IMR-90 (cell line): ENCODE measurements at regions not wholly inside any gene's neighbourhood (a gene's known extent, or its start where the extent isn't known, plus 50 kb on each side); places are given as distances from the start of the nearest gene placed in this dataset.

Experiments
- ATAC-seq: fragments of 200-7000 bp; cut with Tn5 transposase; 2 replicates; pipeline ENCODE4 v1.9.1; 2020; ENCODE audit warnings: low read depth, mild to moderate bottlenecking, moderate library complexity
- BruUV-seq: library from RNA; stranded (reverse); fragments of 400-500 nt; replicated peaks from 2 replicates; lab custom pipeline; 2021; lab: Mats Ljungman, UMichigan
- CTCF ChIA-PET: fragments of 300-600 bp; formaldehyde crosslinking; extraction: SDS; loops from one replicate; lab custom pipeline; 2021; ENCODE audit warnings: antibody characterized with exemption; lab: Yijun Ruan, JAX
- POLR2A ChIA-PET: fragments of 300-600 bp; sonication (Branson Sonifier 250); formaldehyde crosslinking; loops from one replicate; lab custom pipeline; 2022; ENCODE audit warnings: antibody characterized with exemption; ENCODE audit not compliant: unreplicated experiment; lab: Charles Lee
- DNase-seq: peaks from one replicate; pipeline ENCODE4 v3.0.0; 2013
- H2AFZ ChIP-seq: replicated peaks from 2 replicates; pipeline ENCODE3; 2013; ENCODE audit warnings: low read length, mild to moderate bottlenecking; ENCODE audit not compliant: poor library complexity
- H2AK5ac ChIP-seq: 2 replicates; pipeline ENCODE4 v1.6.1; 2013; ENCODE audit warnings: low read depth, low read length, inconsistent platforms
- H2AK9ac ChIP-seq: replicated peaks from 2 replicates; pipeline ENCODE3; 2013; ENCODE audit warnings: mild to moderate bottlenecking, low read depth, low read length, moderate library complexity; ENCODE audit not compliant: poor library complexity
- H2BK120ac ChIP-seq: 2 replicates; pipeline ENCODE4 v1.6.1; 2013; ENCODE audit warnings: low read depth, low read length, inconsistent platforms
- H2BK15ac ChIP-seq: 3 replicates; pipeline ENCODE4 v1.6.1; 2013; ENCODE audit warnings: low read depth, low read length, inconsistent platforms
- H2BK20ac ChIP-seq: 2 replicates; pipeline ENCODE4 v1.6.1; 2013; ENCODE audit warnings: low read depth, mild to moderate bottlenecking, inconsistent platforms, low read length, moderate library complexity
- H2BK5ac ChIP-seq: 2 replicates; pipeline ENCODE4 v1.6.1; 2013; ENCODE audit warnings: mild to moderate bottlenecking, low read depth, low read length, inconsistent platforms; ENCODE audit not compliant: poor library complexity, severe bottlenecking
- H3K14ac ChIP-seq: replicated peaks from 2 replicates; pipeline ENCODE4 v1.6.1; 2013; ENCODE audit warnings: low read depth, low read length, inconsistent platforms
- H3K18ac ChIP-seq: 2 replicates; pipeline ENCODE4 v1.6.1; 2013; ENCODE audit warnings: low read depth, low read length, control low read depth
- H3K23ac ChIP-seq: 2 replicates; pipeline ENCODE4 v1.6.1; 2013; ENCODE audit warnings: low read depth, low read length, inconsistent platforms
- H3K27ac ChIP-seq: 2 replicates; pipeline ENCODE4 v1.5.1; 2013; ENCODE audit warnings: mild to moderate bottlenecking, control low read depth, low read length; ENCODE audit not compliant: insufficient read depth
- H3K27me3 ChIP-seq: 2 replicates; pipeline ENCODE4 v1.6.1; 2013; ENCODE audit warnings: low read length; ENCODE audit not compliant: control insufficient read depth, insufficient read depth
- H3K36me3 ChIP-seq: 2 replicates; pipeline ENCODE4 v1.6.1; 2013; ENCODE audit warnings: low read length, mixed read lengths; ENCODE audit not compliant: control insufficient read depth, insufficient read depth
- H3K4ac ChIP-seq: 2 replicates; pipeline ENCODE4 v1.6.1; 2013; ENCODE audit warnings: low read depth, low read length, inconsistent platforms
- H3K4me1 ChIP-seq: 2 replicates; pipeline ENCODE4 v1.6.1; 2013; ENCODE audit warnings: low read length, mixed read lengths; ENCODE audit not compliant: control insufficient read depth, insufficient read depth
- H3K4me2 ChIP-seq: 2 replicates; pipeline ENCODE4 v1.6.1; 2013; ENCODE audit warnings: low read depth, mild to moderate bottlenecking, control low read depth, low read length, moderate library complexity
- H3K4me3 ChIP-seq: 2 replicates; pipeline ENCODE4 v1.5.1; 2013; ENCODE audit warnings: low read depth, mild to moderate bottlenecking, control low read depth, low read length, moderate library complexity; ENCODE audit not compliant: insufficient read depth
- H3K56ac ChIP-seq: 2 replicates; pipeline ENCODE4 v1.6.1; 2013; ENCODE audit warnings: low read length, inconsistent platforms; ENCODE audit not compliant: insufficient read depth; ENCODE audit errors: extremely low read depth
- H3K79me1 ChIP-seq, 2 experiments: 2 replicates each; pipeline ENCODE4 v1.6.1; 2013; ENCODE audit warnings: low read length in 2 of 2, inconsistent platforms in 1 of 2, low read depth in 1 of 2
- H3K9ac ChIP-seq: 2 replicates; pipeline ENCODE4 v1.6.1; 2013; ENCODE audit warnings: low read depth, low read length, control low read depth
- H3K9me1 ChIP-seq: 2 replicates; pipeline ENCODE4 v1.6.1; 2013; ENCODE audit warnings: low read length, inconsistent platforms; ENCODE audit not compliant: insufficient read depth
- H3K9me3 ChIP-seq: 2 replicates; pipeline ENCODE4 v1.6.1; 2013; ENCODE audit warnings: low read length; ENCODE audit not compliant: control insufficient read depth, insufficient read depth
- H4K20me1 ChIP-seq: 2 replicates; pipeline ENCODE4 v1.6.1; 2013; ENCODE audit warnings: low read length, inconsistent platforms; ENCODE audit not compliant: insufficient read depth
- H4K5ac ChIP-seq: 2 replicates; pipeline ENCODE4 v1.6.1; 2013; ENCODE audit warnings: mild to moderate bottlenecking, low read depth, low read length, control low read depth
- H4K8ac ChIP-seq, 2 experiments: 2 replicates each; pipeline ENCODE4 v1.6.1; 2013; ENCODE audit warnings: low read depth in 2 of 2, low read length in 2 of 2, control low read depth in 1 of 2, inconsistent platforms in 1 of 2
- H4K91ac ChIP-seq: 2 replicates; pipeline ENCODE4 v1.6.1; 2013; ENCODE audit warnings: low read depth, low read length, inconsistent platforms; ENCODE audit not compliant: insufficient read depth
- BHLHE40 ChIP-seq: fragments of 150-350 bp; IDR thresholded peaks from 2 replicates; pipeline ENCODE4 v1.6.1; 2016; ENCODE audit warnings: mild to moderate bottlenecking, low read depth, low read length
- CHD1 ChIP-seq: IDR thresholded peaks from 2 replicates; pipeline ENCODE4 v1.6.1; 2012; ENCODE audit warnings: low read depth, low read length, improper control_type of control experiment
- CTCF ChIP-seq: conservative IDR thresholded peaks from 2 replicates; pipeline ENCODE4 v1.5.1; 2012; ENCODE audit warnings: mild to moderate bottlenecking, low read depth, low read length, improper control_type of control experiment
- ELK1 ChIP-seq: fragments of 150-350 bp; IDR thresholded peaks from 2 replicates; pipeline ENCODE4 v1.6.1; 2016; ENCODE audit warnings: low read depth, mild to moderate bottlenecking, low read length, moderate library complexity, borderline replicate concordance
- MAFK ChIP-seq: IDR thresholded peaks from 2 replicates; pipeline ENCODE4 v1.6.1; 2012; ENCODE audit warnings: low read depth, low read length, improper control_type of control experiment
- MAZ ChIP-seq: IDR thresholded peaks from 2 replicates; pipeline ENCODE4 v1.6.1; 2012; ENCODE audit warnings: low read depth, mild to moderate bottlenecking, low read length, improper control_type of control experiment, moderate library complexity, borderline replicate concordance
- MXI1 ChIP-seq: IDR thresholded peaks from 2 replicates; pipeline ENCODE4 v1.6.1; 2012; ENCODE audit warnings: low read depth, mild to moderate bottlenecking, low read length, moderate library complexity, borderline replicate concordance
- NFE2L2 ChIP-seq: fragments of 150-350 bp; IDR thresholded peaks from 2 replicates; pipeline ENCODE4 v1.6.1; 2016; ENCODE audit warnings: low read depth, mild to moderate bottlenecking, low read length
- POLR2A ChIP-seq: IDR thresholded peaks from 2 replicates; pipeline ENCODE4 v1.6.1; 2012; ENCODE audit warnings: mild to moderate bottlenecking, low read depth, low read length
- RAD21 ChIP-seq: IDR thresholded peaks from 2 replicates; pipeline ENCODE4 v1.6.1; 2012; ENCODE audit warnings: low read length, improper control_type of control experiment
- RCOR1 ChIP-seq: IDR thresholded peaks from 2 replicates; pipeline ENCODE4 v1.6.1; 2012; ENCODE audit warnings: mild to moderate bottlenecking, low read length, improper control_type of control experiment; ENCODE audit not compliant: insufficient replicate concordance
- SMC3 ChIP-seq: fragments of 150-350 bp; IDR thresholded peaks from 2 replicates; pipeline ENCODE4 v1.6.1; 2016; ENCODE audit warnings: low read depth, mild to moderate bottlenecking, antibody characterized with exemption, low read length, moderate library complexity
- WGBS, 2 experiments: methylation state at CpG; one replicate each; pipeline versions ENCODE4 v1.1.5 to v1.1.7; 2013; ENCODE audit warnings: missing lambda C conversion rate in 2 of 2; ENCODE audit not compliant: insufficient read length in 1 of 2; ENCODE audit errors: extremely low coverage in 2 of 2; 5-methylcytosine and 5-hydroxymethylcytosine counted together
- dilution Hi-C: fragments of 300-500 bp; cut with HindIII; formaldehyde crosslinking; loops from one replicate; pipeline ENCODE4 v1.14.3; 2018; ENCODE audit warnings: low sequenced_read_pairs; ENCODE audit not compliant: unreplicated experiment
- in situ Hi-C: fragments of 300-500 bp; cut with MboI; formaldehyde crosslinking; loops from 3 replicates; pipeline ENCODE4 v1.14.3; 2019; ENCODE audit warnings: low sequenced_read_pairs, inconsistent platforms, mixed read lengths
- intact Hi-C: fragments of 100-400 bp; cut with micrococcal nuclease; formaldehyde crosslinking; loops from 2 replicates; pipeline ENCODE4 v1.10.0; 2022

GRCh38 chr9:21686738-21687137 is 115.7 kb upstream of the MTAP start:
- Histone ChIP-seq H2AFZ (no peak overlapping the region), H3K4ac (no peak overlapping the region), H2BK120ac (peak overlapping the region; percentile 85; the same call in 1 of the 2 replicates), H3K9me3 (no peaks in the 10 kb centered on the region), H3K4me2 (peak overlapping the region; percentile 41; the same call in 1 of the 2 replicates), H4K91ac (no peak overlapping the region), H2BK20ac (no peak overlapping the region), H3K36me3 (no peaks in the 10 kb centered on the region), H3K9me1 (peaks cover 20% of the 10 kb centered on the region), H3K18ac (no peak overlapping the region), H4K8ac (no peak overlapping the region), H3K23ac (no peak overlapping the region), H2BK5ac (peak overlapping the region; percentile 26), H3K4me3 (no peak overlapping the region), H3K14ac (no peak overlapping the region), H3K79me1 (peaks cover 3 to 14% of the 10 kb centered on the region in 2 experiments; a peak in 2 of 4 replicates), H3K27me3 (no peaks in the 10 kb centered on the region), H3K4me1 (peaks cover 31% of the 10 kb centered on the region), H3K56ac (no peak overlapping the region), H2BK15ac (no peak overlapping the region; the same call in 2 of the 3 replicates), H3K9ac (no peak overlapping the region), H4K20me1 (no peaks in the 10 kb centered on the region), H3K27ac (no peak overlapping the region), H4K5ac (no peak overlapping the region), H2AK9ac (no peak overlapping the region), H2AK5ac (no peak overlapping the region)
- WGBS, 2 experiments, result no CpG with 5 or more reads among the region's 2 CpGs
- in situ Hi-C loops (loop anchor here (5.0 to 25.0 kb wide), 2 partner anchors 101 to 129 kb away; no protein-coding TSS in a partner anchor), dilution Hi-C loops (no loop called here), intact Hi-C loops (loop anchor here (5.0 kb wide), 1 partner anchor 101 kb away; no protein-coding TSS in a partner anchor)
- CTCF ChIA-PET, result interaction anchor here (0.6 to 1.0 kb wide), 2 partner anchors 22 to 513 kb away, joined by 3 read pairs; no protein-coding TSS in a partner anchor
- DNase-seq (peak; percentile 62), ATAC-seq (peak; percentile 19; the same call in 1 of the 2 replicates)
- no TSS peak for BruUV-seq
- POLR2A ChIA-PET, result no interaction called here
- TF ChIP-seq MAFK (no peak), MAZ (no peak), MXI1 (no peak), BHLHE40 (no peak), SMC3 (no peak), RAD21 (no peak), POLR2A (no peak), NFE2L2 (no peak), CTCF (no peak), ELK1 (no peak), CHD1 (no peak), RCOR1 (no peak)
